Chondrocyte (in vitro differentiated cells): ENCODE measurements at regions not wholly inside any gene's neighbourhood (a gene's known extent, or its start where the extent isn't known, plus 50 kb on each side); places are given as distances from the start of the nearest gene placed in this dataset.

Experiments used
- DNase-seq: peaks from one replicate; pipeline ENCODE4 v3.0.0; 2021; ENCODE audit warnings: mixed read lengths, low spot score
- H3K27ac Mint-ChIP-seq: one replicate; pipeline ENCODE4 v1.8.0; 2021; ENCODE audit warnings: mild to moderate bottlenecking, moderate library complexity, mixed read lengths; ENCODE audit not compliant: unreplicated experiment
- H3K27me3 Mint-ChIP-seq: 2 replicates; pipeline ENCODE4 v1.8.0; 2021; ENCODE audit warnings: low read depth, mixed read lengths
- H3K36me3 Mint-ChIP-seq: 2 replicates; pipeline ENCODE4 v1.8.0; 2021; ENCODE audit warnings: low read depth, mixed read lengths
- H3K4me1 Mint-ChIP-seq: 2 replicates; pipeline ENCODE4 v1.8.0; 2021; ENCODE audit warnings: low read depth, mild to moderate bottlenecking, mixed read lengths
- H3K4me3 Mint-ChIP-seq: one replicate; pipeline ENCODE4 v1.8.0; 2021; ENCODE audit warnings: mild to moderate bottlenecking, moderate library complexity, mixed read lengths; ENCODE audit not compliant: unreplicated experiment
- H3K9me3 Mint-ChIP-seq: 2 replicates; pipeline ENCODE4 v1.8.0; 2021; ENCODE audit warnings: low read depth, mixed read lengths
- TF ChIP-seq, protein P1 (sequence below): fragments of 200-600 bp; sonication (generic); IDR thresholded peaks from 2 replicates; pipeline ENCODE4 v1.5.0; 2021; ENCODE audit warnings: antibody characterized with exemption, mild to moderate bottlenecking, moderate library complexity

DNA sequence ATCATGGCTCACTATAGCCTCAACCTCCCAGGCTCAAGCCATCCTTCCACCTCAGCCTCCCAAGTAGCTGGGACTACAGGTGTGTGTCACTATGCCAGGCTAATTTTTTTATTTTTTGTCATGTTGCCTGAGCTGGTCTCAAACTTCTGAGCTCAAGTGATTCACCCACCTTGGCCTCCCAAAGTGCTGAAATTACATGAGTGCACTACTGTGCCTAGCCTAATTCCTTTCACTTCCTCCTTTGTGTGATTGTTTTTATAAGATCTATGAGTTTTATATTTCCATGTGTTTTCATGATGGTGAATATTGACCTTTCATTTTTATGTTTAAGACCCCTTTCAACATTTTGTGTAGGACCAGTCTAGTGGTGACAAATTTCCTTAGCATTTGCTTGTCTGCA, 55.2 kb upstream of the IL12B start:
- H3K9me3 Mint-ChIP-seq = peaks cover 41% of the 10 kb centered on the region
- peaks cover 8% of the 10 kb centered on the region for H3K27me3 Mint-ChIP-seq
- H3K4me3 Mint-ChIP-seq = no peak overlapping the region
- TF ChIP-seq, protein P1, sequence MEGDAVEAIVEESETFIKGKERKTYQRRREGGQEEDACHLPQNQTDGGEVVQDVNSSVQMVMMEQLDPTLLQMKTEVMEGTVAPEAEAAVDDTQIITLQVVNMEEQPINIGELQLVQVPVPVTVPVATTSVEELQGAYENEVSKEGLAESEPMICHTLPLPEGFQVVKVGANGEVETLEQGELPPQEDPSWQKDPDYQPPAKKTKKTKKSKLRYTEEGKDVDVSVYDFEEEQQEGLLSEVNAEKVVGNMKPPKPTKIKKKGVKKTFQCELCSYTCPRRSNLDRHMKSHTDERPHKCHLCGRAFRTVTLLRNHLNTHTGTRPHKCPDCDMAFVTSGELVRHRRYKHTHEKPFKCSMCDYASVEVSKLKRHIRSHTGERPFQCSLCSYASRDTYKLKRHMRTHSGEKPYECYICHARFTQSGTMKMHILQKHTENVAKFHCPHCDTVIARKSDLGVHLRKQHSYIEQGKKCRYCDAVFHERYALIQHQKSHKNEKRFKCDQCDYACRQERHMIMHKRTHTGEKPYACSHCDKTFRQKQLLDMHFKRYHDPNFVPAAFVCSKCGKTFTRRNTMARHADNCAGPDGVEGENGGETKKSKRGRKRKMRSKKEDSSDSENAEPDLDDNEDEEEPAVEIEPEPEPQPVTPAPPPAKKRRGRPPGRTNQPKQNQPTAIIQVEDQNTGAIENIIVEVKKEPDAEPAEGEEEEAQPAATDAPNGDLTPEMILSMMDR = no peak
- H3K4me1 Mint-ChIP-seq = no peaks in the 10 kb centered on the region
- no peak overlapping the region for H3K27ac Mint-ChIP-seq
- peaks cover 4% of the 10 kb centered on the region for H3K36me3 Mint-ChIP-seq
- DNase-seq = no peak

DNA sequence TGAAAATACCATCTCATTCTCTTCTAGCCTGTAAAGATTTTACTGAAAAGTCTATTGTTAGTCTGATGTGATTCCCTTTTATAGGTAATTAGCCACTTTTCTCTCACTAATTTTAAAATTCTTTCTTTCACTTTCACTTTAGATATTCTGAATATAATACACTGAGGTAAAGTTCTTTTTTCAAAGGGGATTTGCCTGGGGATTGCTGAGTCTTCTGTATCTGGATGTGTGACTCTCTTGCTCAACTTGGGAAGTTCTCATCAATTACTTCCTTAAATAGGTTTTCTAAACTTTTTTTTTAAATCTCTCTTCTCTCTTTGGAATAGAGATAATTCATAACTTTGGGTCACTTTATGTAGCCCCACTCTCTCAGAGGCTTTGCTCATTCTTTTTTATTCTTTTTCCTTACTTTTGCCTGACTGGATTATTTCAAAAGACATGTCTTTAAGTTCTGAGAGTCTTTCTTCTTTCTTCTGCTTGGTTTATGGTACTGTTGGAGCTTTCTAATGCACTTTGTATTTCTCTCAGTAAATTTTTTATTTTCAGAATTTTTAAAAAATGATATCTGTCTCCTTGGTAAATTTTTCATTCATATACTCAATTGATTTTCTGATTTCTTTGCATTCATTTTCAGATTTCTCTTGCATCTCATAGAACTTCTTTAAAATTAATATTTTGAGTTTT, 55.9 kb upstream of the IL12B start:
- Mint-ChIP-seq H3K36me3 (peaks cover 4% of the 10 kb centered on the region), H3K9me3 (peaks cover 39% of the 10 kb centered on the region), H3K4me1 (no peaks in the 10 kb centered on the region), H3K27ac (no peak overlapping the region), H3K27me3 (peaks cover 11% of the 10 kb centered on the region), H3K4me3 (no peak overlapping the region)
- TF ChIP-seq, protein P1 = no peak
- no peak for DNase-seq

DNA sequence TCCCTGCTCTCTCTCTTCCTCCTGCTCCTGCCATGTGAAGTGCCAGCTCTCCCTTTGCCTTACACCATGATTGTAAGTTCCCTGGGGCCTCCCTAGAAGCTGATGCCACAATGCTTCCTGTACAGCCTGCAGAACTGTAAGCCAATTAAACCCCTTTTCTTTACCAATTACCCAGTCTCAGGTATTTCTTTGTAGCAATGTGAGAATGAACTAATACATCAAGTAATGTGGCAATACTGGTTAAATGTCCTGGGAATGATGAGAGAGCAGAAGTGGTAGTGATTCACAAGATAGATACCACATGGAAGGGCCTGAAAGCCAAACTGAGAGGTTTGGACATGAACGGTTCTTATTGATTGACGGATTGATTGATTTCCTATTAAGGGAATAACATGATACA, 62.6 kb upstream of the IL12B start:
- Mint-ChIP-seq H3K4me1 (no peaks in the 10 kb centered on the region), H3K4me3 (no peak overlapping the region), H3K36me3 (no peaks in the 10 kb centered on the region), H3K9me3 (peaks cover 6% of the 10 kb centered on the region), H3K27ac (no peak overlapping the region), H3K27me3 (peaks cover 27% of the 10 kb centered on the region)
- TF ChIP-seq, protein P1 = no peak
- no peak for DNase-seq

DNA sequence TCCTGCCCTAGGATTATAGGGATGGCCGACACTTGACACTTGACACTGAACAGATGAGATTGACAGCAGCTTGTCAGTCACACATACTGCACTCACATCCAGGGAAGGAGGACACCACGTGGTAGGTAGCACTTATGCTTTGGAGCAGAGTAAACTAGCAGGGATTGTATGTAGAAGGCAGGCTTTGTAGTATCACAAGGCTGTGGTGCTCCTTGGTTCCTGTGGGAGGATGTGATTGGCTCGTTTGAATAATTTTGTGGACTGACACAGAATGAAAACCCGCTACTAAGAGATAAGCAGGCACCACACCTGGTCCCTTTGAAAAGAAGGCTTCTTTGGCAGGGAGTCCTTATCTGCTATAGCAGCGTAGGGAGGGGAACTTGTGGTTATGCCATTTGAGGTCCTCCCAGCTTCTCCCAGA, 63.6 kb upstream of the IL12B start:
- no peak for DNase-seq
- TF ChIP-seq, protein P1 = no peak
- Mint-ChIP-seq H3K27me3 (peaks cover 27% of the 10 kb centered on the region), H3K36me3 (no peaks in the 10 kb centered on the region), H3K27ac (no peak overlapping the region), H3K4me1 (no peaks in the 10 kb centered on the region), H3K4me3 (no peak overlapping the region), H3K9me3 (peaks cover under 1% of the 10 kb centered on the region)

DNA sequence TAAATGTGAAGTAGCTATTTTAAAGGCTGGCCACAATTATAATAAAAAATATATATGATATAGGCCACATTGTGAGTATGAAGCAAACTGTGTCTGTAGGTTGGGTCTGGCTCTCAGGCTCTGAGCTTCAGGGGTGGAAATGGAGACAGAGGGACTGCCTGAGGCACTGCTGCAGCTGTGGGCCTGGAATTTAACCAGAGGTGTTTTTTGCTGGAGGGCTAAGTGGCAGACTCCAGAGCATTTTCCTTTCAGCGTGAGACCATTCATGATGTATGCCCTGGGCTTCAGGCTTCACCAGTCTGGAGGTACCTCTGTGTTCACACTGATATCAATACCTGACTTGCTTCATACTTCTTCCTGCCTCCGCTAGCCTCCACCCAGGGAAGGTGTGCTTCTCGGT, 64.9 kb upstream of the IL12B start:
- Mint-ChIP-seq H3K27me3 (peaks cover 27% of the 10 kb centered on the region), H3K9me3 (no peaks in the 10 kb centered on the region), H3K4me1 (no peaks in the 10 kb centered on the region), H3K27ac (no peak overlapping the region), H3K36me3 (no peaks in the 10 kb centered on the region), H3K4me3 (no peak overlapping the region)
- no peak for DNase-seq
- TF ChIP-seq, protein P1 = no peak
